H7 (cell line): ENCODE measurements at regions not wholly inside any gene's neighbourhood (a gene's known extent, or its start where the extent isn't known, plus 50 kb on each side); places are given as distances from the start of the nearest gene placed in this dataset.

Experiments used
- DNase-seq: peaks from one replicate; pipeline ENCODE4 v3.0.0; 2012
- H3K27me3 ChIP-seq: 2 replicates; pipeline ENCODE4 v1.6.0; 2011; ENCODE audit warnings: mild to moderate bottlenecking, low read length; ENCODE audit not compliant: control insufficient read depth, insufficient read depth
- H3K36me3 ChIP-seq: replicated peaks from 2 replicates; pipeline ENCODE4 v1.5.1; 2011; ENCODE audit warnings: low read length; ENCODE audit not compliant: control insufficient read depth, insufficient read depth
- H3K4me3 ChIP-seq: 2 replicates; pipeline ENCODE4 v1.5.1; 2011; ENCODE audit warnings: low read depth, mild to moderate bottlenecking, control low read depth, low read length, moderate library complexity; ENCODE audit not compliant: insufficient read depth

- DNase-seq = no peak
- Histone ChIP-seq H3K36me3 (no peaks in the 10 kb centered on the region), H3K4me3 (no peak overlapping the region), H3K27me3 (peaks cover 2% of the 10 kb centered on the region; the same call in 1 of the 2 replicates)
Observed at GRCh38 chr4:89582756-89583505, 254.0 kb downstream of the SNCA start.

GRCh38 chr4:89579771-89580170 lies 257.2 kb downstream of the SNCA start:
- H3K36me3 ChIP-seq = no peaks in the 10 kb centered on the region
- no peak overlapping the region for H3K4me3 ChIP-seq
- no peak for DNase-seq
- H3K27me3 ChIP-seq = no peaks in the 10 kb centered on the region

GRCh38 chr4:89576246-89576645 lies 260.7 kb downstream of the SNCA start:
- no peak overlapping the region for H3K4me3 ChIP-seq
- no peak for DNase-seq
- H3K27me3 ChIP-seq = no peaks in the 10 kb centered on the region
- no peaks in the 10 kb centered on the region for H3K36me3 ChIP-seq

- DNase-seq = no peak
- no peaks in the 10 kb centered on the region for H3K27me3 ChIP-seq
- H3K4me3 ChIP-seq = no peak overlapping the region
- no peaks in the 10 kb centered on the region for H3K36me3 ChIP-seq
Observed at GRCh38 chr4:89575840-89576239, 261.1 kb downstream of the SNCA start.

- Histone ChIP-seq H3K4me3 (no peak overlapping the region), H3K36me3 (no peaks in the 10 kb centered on the region), H3K27me3 (no peaks in the 10 kb centered on the region)
- DNase-seq = no peak
Observed at GRCh38 chr4:89574176-89574575, 262.8 kb downstream of the SNCA start.

- Histone ChIP-seq H3K36me3 (no peaks in the 10 kb centered on the region), H3K27me3 (no peaks in the 10 kb centered on the region), H3K4me3 (no peak overlapping the region)
- DNase-seq = no peak
Observed at GRCh38 chr4:89573656-89574055, 263.3 kb downstream of the SNCA start.

GRCh38 chr4:89572224-89572858 lies 264.6 kb downstream of the SNCA start:
- DNase-seq = no peak
- H3K4me3 ChIP-seq = no peak overlapping the region
- H3K27me3 ChIP-seq = no peaks in the 10 kb centered on the region
- no peaks in the 10 kb centered on the region for H3K36me3 ChIP-seq

- Histone ChIP-seq H3K4me3 (no peak overlapping the region), H3K27me3 (no peaks in the 10 kb centered on the region), H3K36me3 (no peaks in the 10 kb centered on the region)
- DNase-seq = no peak
Observed at GRCh38 chr4:89570931-89571330, 263.3 kb upstream of the GPRIN3 start.

GRCh38 chr4:89567936-89568335 lies 260.3 kb upstream of the GPRIN3 start:
- Histone ChIP-seq H3K36me3 (no peaks in the 10 kb centered on the region), H3K4me3 (no peak overlapping the region), H3K27me3 (no peaks in the 10 kb centered on the region)
- DNase-seq = no peak

GRCh38 chr4:89563431-89563830 lies 255.8 kb upstream of the GPRIN3 start:
- Histone ChIP-seq H3K27me3 (no peaks in the 10 kb centered on the region; the same call in 1 of the 2 replicates), H3K4me3 (no peak overlapping the region), H3K36me3 (no peaks in the 10 kb centered on the region)
- no peak for DNase-seq

- H3K36me3 ChIP-seq = no peaks in the 10 kb centered on the region
- DNase-seq = no peak
- no peaks in the 10 kb centered on the region; the same call in 1 of the 2 replicates for H3K27me3 ChIP-seq
- H3K4me3 ChIP-seq = no peak overlapping the region
Observed at GRCh38 chr4:89562746-89563145, 255.1 kb upstream of the GPRIN3 start.

GRCh38 chr4:89561048-89561447 lies 253.4 kb upstream of the GPRIN3 start:
- H3K27me3 ChIP-seq = no peaks in the 10 kb centered on the region; the same call in 1 of the 2 replicates
- H3K4me3 ChIP-seq = no peak overlapping the region
- DNase-seq = no peak
- no peaks in the 10 kb centered on the region for H3K36me3 ChIP-seq

GRCh38 chr4:89558147-89558546 lies 250.5 kb upstream of the GPRIN3 start:
- no peak for DNase-seq
- no peaks in the 10 kb centered on the region; the same call in 1 of the 2 replicates for H3K27me3 ChIP-seq

GRCh38 chr4:89556601-89557305 lies 249.2 kb upstream of the GPRIN3 start:
- H3K27me3 ChIP-seq = no peaks in the 10 kb centered on the region; the same call in 1 of the 2 replicates

More at GRCh38 chr4:89558147-89558546, 250.5 kb upstream of the GPRIN3 start:
- H3K4me3 ChIP-seq = no peak overlapping the region
- no peaks in the 10 kb centered on the region for H3K36me3 ChIP-seq

GRCh38 chr4:89551191-89551590 lies 243.6 kb upstream of the GPRIN3 start:
- Histone ChIP-seq H3K4me3 (no peak overlapping the region), H3K27me3 (no peaks in the 10 kb centered on the region), H3K36me3 (no peaks in the 10 kb centered on the region)
- DNase-seq = no peak

More at GRCh38 chr4:89556601-89557305, 249.2 kb upstream of the GPRIN3 start:
- no peak overlapping the region for H3K4me3 ChIP-seq
- no peak for DNase-seq
- H3K36me3 ChIP-seq = no peaks in the 10 kb centered on the region
